Lower leg skin (tissue), 3 donors: ENCODE measurements at regions not wholly inside any gene's neighbourhood (a gene's known extent, or its start where the extent isn't known, plus 50 kb on each side); places are given as distances from the start of the nearest gene placed in this dataset.

Experiments
- CTCF ChIP-seq, 3 donors: fragments of 450-650 bp; IDR thresholded peaks; one replicate each; pipeline ENCODE4 v1.5.1; 2016; ENCODE audit warnings: antibody characterized with exemption in 3 of 3, mild to moderate bottlenecking in 3 of 3, moderate library complexity in 2 of 3
- POLR2A ChIP-seq, 2 donors: fragments of 450-650 bp; IDR thresholded peaks; one replicate each; pipeline ENCODE4 v1.6.1; 2016 to 2017; ENCODE audit warnings: antibody characterized with exemption in 2 of 2, mild to moderate bottlenecking in 1 of 2, moderate library complexity in 1 of 2

GRCh38 chr2:33777786-33778185 lies 178.7 kb upstream of the FAM98A start:
- no peak for TF ChIP-seq POLR2A (IDR thresholded peaks at IDR 0.05)
- TF ChIP-seq CTCF (IDR thresholded peaks at IDR 0.05): no peak
